Rectal smooth muscle tissue (tissue), 1 donor: ENCODE measurements at regions not wholly inside any gene's neighbourhood (a gene's known extent, or its start where the extent isn't known, plus 50 kb on each side); places are given as distances from the start of the nearest gene placed in this dataset.

Experiments used
- H3K27ac ChIP-seq: one replicate; pipeline ENCODE4 v1.7.0; 2013; ENCODE audit warnings: low read depth, low read length, inconsistent platforms
- H3K27me3 ChIP-seq: one replicate; pipeline ENCODE4 v1.7.0; 2013; ENCODE audit warnings: low read length; ENCODE audit not compliant: control insufficient read depth, insufficient read depth
- H3K36me3 ChIP-seq: one replicate; pipeline ENCODE4 v1.7.0; 2013; ENCODE audit warnings: low read length; ENCODE audit not compliant: control insufficient read depth, insufficient read depth
- H3K4me1 ChIP-seq: one replicate; pipeline ENCODE4 v1.7.0; 2013; ENCODE audit warnings: low read length; ENCODE audit not compliant: control insufficient read depth, insufficient read depth
- H3K4me3 ChIP-seq: one replicate; pipeline ENCODE4 v1.7.0; 2013; ENCODE audit warnings: low read length
- H3K9ac ChIP-seq: one replicate; pipeline ENCODE4 v1.7.0; 2013; ENCODE audit warnings: low read length

GRCh38 chr20:52890130-52890529, 82.0 kb upstream of the TSHZ2 start:
- Histone ChIP-seq H3K4me3 (no peak overlapping the region), H3K36me3 (no peaks in the 10 kb centered on the region), H3K27ac (no peak overlapping the region), H3K27me3 (no peaks in the 10 kb centered on the region), H3K9ac (no peak overlapping the region), H3K4me1 (no peaks in the 10 kb centered on the region)

DNA sequence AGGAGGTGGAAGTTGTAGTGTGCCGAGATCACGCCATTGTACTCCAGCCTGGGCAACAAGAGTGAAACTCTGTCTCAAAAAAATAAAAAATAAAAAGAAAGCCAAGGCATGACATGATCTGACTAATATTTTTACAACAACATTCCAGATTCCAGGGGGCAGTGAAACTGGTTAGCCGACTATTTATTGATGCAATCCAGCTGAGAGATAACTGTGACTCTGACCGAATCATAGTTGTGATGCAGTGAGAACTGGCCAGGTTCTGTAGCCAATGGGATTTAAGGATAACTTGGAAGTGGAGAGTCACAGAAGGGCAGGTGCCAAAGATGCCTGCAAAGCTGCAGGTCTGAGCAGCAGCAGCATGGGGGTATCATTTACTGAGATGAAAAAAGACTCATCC, 82.9 kb upstream of the TSHZ2 start:
- H3K4me3 ChIP-seq, result no peak overlapping the region
- no peak overlapping the region for H3K27ac ChIP-seq
- H3K27me3 ChIP-seq, result no peaks in the 10 kb centered on the region
- H3K4me1 ChIP-seq, result no peaks in the 10 kb centered on the region
- H3K36me3 ChIP-seq, result no peaks in the 10 kb centered on the region
- H3K9ac ChIP-seq, result no peak overlapping the region

- no peaks in the 10 kb centered on the region for H3K36me3 ChIP-seq
- no peaks in the 10 kb centered on the region for H3K4me1 ChIP-seq
- no peak overlapping the region for H3K27ac ChIP-seq
- no peak overlapping the region for H3K9ac ChIP-seq
- no peaks in the 10 kb centered on the region for H3K27me3 ChIP-seq
- no peak overlapping the region for H3K4me3 ChIP-seq
Measured at GRCh38 chr20:52888096-52888495, 84.1 kb upstream of the TSHZ2 start.

DNA sequence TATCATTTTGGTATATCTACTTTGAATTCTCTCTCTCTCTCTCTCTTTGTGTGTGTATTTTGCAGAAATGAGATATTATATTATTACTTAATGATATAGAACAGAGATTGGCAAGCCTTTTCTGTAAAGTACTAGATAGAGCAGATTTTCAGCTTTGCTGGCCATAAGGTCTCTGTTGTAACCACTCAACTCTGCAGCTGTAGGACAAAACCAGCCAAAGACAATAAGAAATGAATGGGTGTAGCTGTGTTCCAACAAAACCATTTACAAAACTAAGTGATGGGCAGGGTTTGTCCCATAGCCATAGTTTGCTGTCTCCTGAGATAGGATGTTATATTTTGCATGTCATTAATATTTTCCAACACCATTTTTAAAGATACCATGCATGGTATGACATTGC, 91.2 kb upstream of the TSHZ2 start:
- Histone ChIP-seq H3K4me3 (no peak overlapping the region), H3K27ac (no peak overlapping the region), H3K27me3 (no peaks in the 10 kb centered on the region), H3K36me3 (no peaks in the 10 kb centered on the region), H3K9ac (no peak overlapping the region), H3K4me1 (no peaks in the 10 kb centered on the region)

- Histone ChIP-seq H3K27ac (no peak overlapping the region), H3K4me1 (no peaks in the 10 kb centered on the region), H3K9ac (no peak overlapping the region), H3K36me3 (no peaks in the 10 kb centered on the region), H3K4me3 (no peak overlapping the region), H3K27me3 (no peaks in the 10 kb centered on the region)
Measured at GRCh38 chr20:52880259-52880658, 91.9 kb upstream of the TSHZ2 start.

- Histone ChIP-seq H3K9ac (no peak overlapping the region), H3K36me3 (no peaks in the 10 kb centered on the region), H3K4me3 (no peak overlapping the region), H3K4me1 (no peaks in the 10 kb centered on the region), H3K27me3 (no peaks in the 10 kb centered on the region), H3K27ac (no peak overlapping the region)
Measured at GRCh38 chr20:52874241-52874640, 97.9 kb upstream of the TSHZ2 start.

- H3K4me3 ChIP-seq, result no peak overlapping the region
- no peaks in the 10 kb centered on the region for H3K36me3 ChIP-seq
- no peaks in the 10 kb centered on the region for H3K4me1 ChIP-seq
- no peaks in the 10 kb centered on the region for H3K27me3 ChIP-seq
- no peak overlapping the region for H3K9ac ChIP-seq
- H3K27ac ChIP-seq, result no peak overlapping the region
Measured at GRCh38 chr20:52869698-52870501, 102.3 kb upstream of the TSHZ2 start.

DNA sequence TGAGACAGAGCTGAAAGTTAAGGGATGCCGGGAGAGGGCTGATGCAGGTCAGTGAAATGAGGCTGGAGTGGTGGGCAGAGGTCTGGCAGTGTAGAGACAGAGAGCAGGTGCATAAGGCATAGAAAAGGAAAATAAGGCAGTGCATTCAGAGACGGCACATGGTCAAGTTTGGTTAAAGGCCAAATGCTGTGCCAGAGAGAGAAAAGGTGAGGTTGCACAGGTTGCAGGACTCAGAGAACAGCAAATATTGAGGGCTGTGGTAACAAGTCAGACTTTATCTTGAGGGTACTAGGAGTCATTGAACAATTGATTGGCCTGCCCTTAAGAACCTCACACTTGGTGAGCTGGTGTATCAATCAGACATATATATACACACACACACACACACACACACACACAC, 102.9 kb upstream of the TSHZ2 start:
- no peaks in the 10 kb centered on the region for H3K27me3 ChIP-seq
- H3K36me3 ChIP-seq, result no peaks in the 10 kb centered on the region
- no peaks in the 10 kb centered on the region for H3K4me1 ChIP-seq
- H3K9ac ChIP-seq, result no peak overlapping the region
- no peak overlapping the region for H3K27ac ChIP-seq
- no peak overlapping the region for H3K4me3 ChIP-seq

DNA sequence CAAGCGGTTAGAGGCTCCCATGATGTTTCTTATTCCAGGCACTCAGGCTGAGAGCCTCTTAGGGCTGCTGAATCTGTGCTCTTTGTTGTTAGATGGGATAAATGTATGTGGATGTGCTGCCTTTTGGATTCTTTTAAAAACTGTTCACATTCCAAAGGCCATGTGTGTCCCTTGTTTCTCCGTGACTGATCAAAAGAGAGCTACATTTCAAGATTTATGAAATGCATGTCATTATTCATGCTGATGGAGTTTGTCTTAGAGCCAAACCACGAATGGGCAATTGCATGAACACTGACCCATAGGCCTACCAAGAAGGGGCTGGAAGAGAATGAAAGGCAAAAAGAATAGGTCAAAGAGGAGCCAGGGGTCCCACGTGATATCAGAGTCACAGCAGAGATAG, 104.9 kb upstream of the TSHZ2 start:
- Histone ChIP-seq H3K4me1 (no peaks in the 10 kb centered on the region), H3K4me3 (no peak overlapping the region), H3K27ac (no peak overlapping the region), H3K27me3 (no peaks in the 10 kb centered on the region), H3K36me3 (no peaks in the 10 kb centered on the region), H3K9ac (no peak overlapping the region)

DNA sequence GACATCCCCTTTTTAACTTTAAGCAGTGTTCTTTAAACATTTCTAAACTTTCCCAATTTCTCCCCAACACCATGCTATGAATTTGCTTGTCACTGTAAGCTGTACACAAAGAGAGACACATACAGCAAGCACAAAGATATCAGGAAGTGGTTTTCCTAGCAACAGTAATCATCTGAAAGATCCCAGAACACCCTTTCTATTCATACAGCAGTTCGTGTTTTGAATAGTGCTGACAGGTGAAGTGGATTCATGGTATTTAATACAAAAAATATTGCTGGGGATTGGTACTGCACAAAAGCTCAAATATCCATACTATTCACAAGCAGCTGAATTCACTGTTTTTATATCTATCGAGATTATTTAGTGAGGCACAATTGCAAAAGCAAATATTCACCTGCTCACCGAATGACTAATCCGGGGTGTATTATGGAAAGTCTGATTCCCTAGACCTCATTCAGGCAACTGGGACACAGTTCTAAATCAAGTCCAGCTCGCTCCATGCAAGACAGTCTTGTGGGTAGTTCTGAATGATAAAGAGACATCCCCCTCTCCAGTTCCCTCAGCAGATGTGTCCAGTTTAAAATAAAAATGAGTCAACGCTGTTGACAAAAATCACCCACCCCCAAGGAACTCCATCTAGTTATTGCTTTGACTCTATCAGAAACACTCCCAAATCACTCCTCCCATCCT, 107.1 kb upstream of the TSHZ2 start:
- no peak overlapping the region for H3K4me3 ChIP-seq
- H3K9ac ChIP-seq, result no peak overlapping the region
- H3K36me3 ChIP-seq, result no peaks in the 10 kb centered on the region
- H3K4me1 ChIP-seq, result no peaks in the 10 kb centered on the region
- no peaks in the 10 kb centered on the region for H3K27me3 ChIP-seq
- H3K27ac ChIP-seq, result no peak overlapping the region

DNA sequence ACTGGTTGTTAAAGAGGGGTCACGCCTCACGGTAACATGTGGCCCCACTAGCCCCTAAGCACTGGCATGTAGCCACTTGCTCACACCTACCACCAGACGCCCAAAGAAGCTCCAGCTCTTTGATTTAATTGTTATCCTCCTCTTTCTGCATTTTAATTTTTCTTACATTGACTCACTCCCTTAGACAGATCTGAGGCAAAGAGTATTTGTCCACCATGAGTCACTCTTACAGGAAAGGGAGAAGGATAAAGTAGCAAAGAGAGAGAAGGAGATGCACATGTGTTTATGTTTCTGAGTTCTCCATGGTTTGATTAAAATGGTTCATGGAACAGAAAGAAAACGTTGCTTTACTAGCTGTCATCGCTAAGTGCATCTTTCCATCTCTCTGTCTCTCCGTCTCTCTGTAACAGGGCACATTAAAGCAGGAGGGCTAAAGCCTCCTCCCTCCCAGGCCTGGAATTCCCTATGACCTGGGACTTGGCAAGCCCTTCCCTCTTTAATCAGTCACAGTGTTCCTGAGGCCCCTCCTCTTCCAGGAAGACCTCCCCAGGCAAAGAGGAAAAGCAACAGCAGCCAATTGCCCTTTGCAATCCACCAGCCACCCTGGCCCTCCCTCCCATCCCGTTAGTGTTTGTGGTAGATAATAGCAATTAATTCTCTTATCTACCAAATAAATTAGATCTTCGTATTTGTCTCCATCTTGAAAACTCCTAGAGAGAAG, 112.8 kb upstream of the TSHZ2 start:
- Histone ChIP-seq H3K27me3 (no peaks in the 10 kb centered on the region), H3K9ac (no peak overlapping the region), H3K36me3 (no peaks in the 10 kb centered on the region), H3K4me1 (no peaks in the 10 kb centered on the region), H3K27ac (no peak overlapping the region), H3K4me3 (no peak overlapping the region)

GRCh38 chr20:52852714-52853113, 119.4 kb upstream of the TSHZ2 start:
- Histone ChIP-seq H3K27ac (no peak overlapping the region), H3K4me3 (no peak overlapping the region), H3K27me3 (no peaks in the 10 kb centered on the region), H3K36me3 (no peaks in the 10 kb centered on the region), H3K4me1 (no peaks in the 10 kb centered on the region), H3K9ac (no peak overlapping the region)
